ENCODE measurements at regions not wholly inside any gene's neighbourhood (a gene's known extent, or its start where the extent isn't known, plus 50 kb on each side); places are given as distances from the start of the nearest gene placed in this dataset.
"Not testable (repeated sequence)": the region's sequence is repeated elsewhere in the genome, so short reads cannot be mapped to it uniquely, and the experiment has no call there.

- DNase-seq, result no peak
These were observed 122.9 kb upstream of the MYO3A start for GRCh38 chr10:25811052-25811685.

GRCh38 chr10:25813511-25813910, 120.5 kb upstream of the MYO3A start:
- DNase-seq, result no peak

GRCh38 chr10:25815236-25815635, 118.8 kb upstream of the MYO3A start:
- no peak for DNase-seq

- no peak for DNase-seq
These were observed 117.8 kb upstream of the MYO3A start for GRCh38 chr10:25815999-25816768.

GRCh38 chr10:25817200-25817599, 116.8 kb upstream of the MYO3A start:
- no peak for DNase-seq

GRCh38 chr10:25818751-25819150, 115.3 kb upstream of the MYO3A start:
- no peak for DNase-seq

- no peak for DNase-seq
These were observed 113.6 kb upstream of the MYO3A start for GRCh38 chr10:25820472-25820871.

- no peak for DNase-seq
These were observed 113.2 kb upstream of the MYO3A start for GRCh38 chr10:25820874-25821273.

GRCh38 chr10:25824050-25824449, 110.0 kb upstream of the MYO3A start:
- DNase-seq, result no peak

- DNase-seq, result no peak
These were observed 105.6 kb upstream of the MYO3A start for GRCh38 chr10:25828475-25828874.

GRCh38 chr10:25831080-25831479, 102.9 kb upstream of the MYO3A start:
- no peak for DNase-seq

- peak; percentile 14 for DNase-seq
These were observed 94.3 kb upstream of the MYO3A start for GRCh38 chr10:25839683-25840082.

- not testable (repeated sequence) for DNase-seq
These were observed 93.2 kb upstream of the MYO3A start for GRCh38 chr10:25840875-25841274.

GRCh38 chr10:25842146-25842545, 91.9 kb upstream of the MYO3A start:
- no peak for DNase-seq

- no peak for DNase-seq
These were observed 90.4 kb upstream of the MYO3A start for GRCh38 chr10:25843551-25844170.

- DNase-seq, result not testable (repeated sequence)
These were observed 89.3 kb upstream of the MYO3A start for GRCh38 chr10:25844716-25845115.

- no peak for DNase-seq
These were observed 84.8 kb upstream of the MYO3A start for GRCh38 chr10:25849268-25849667.

GRCh38 chr10:25849988-25850387, 84.0 kb upstream of the MYO3A start:
- no peak for DNase-seq

GRCh38 chr10:25851548-25851947, 82.5 kb upstream of the MYO3A start:
- DNase-seq, result no peak

- DNase-seq, result no peak
These were observed 81.6 kb upstream of the MYO3A start for GRCh38 chr10:25852364-25852941.

- DNase-seq, result no peak
These were observed 76.0 kb upstream of the MYO3A start for GRCh38 chr10:25858076-25858475.

GRCh38 chr10:25865267-25865666, 68.8 kb upstream of the MYO3A start:
- no peak for DNase-seq

- DNase-seq, result no peak
These were observed 66.7 kb upstream of the MYO3A start for GRCh38 chr10:25867321-25867720.

Measured in hindlimb muscle (tissue), 1 donor.